GM12878 (cell line): ENCODE measurements at regions not wholly inside any gene's neighbourhood (a gene's known extent, or its start where the extent isn't known, plus 50 kb on each side); places are given as distances from the start of the nearest gene placed in this dataset.
"Not testable (repeated sequence)": the region's sequence is repeated elsewhere in the genome, so short reads cannot be mapped to it uniquely, and the experiment has no call there.

Experiments used
- ATAC-seq: fragments of 200-7000 bp; cut with Tn5 transposase; 3 replicates; pipeline ENCODE4 v1.9.1; 2020; ENCODE audit warnings: mild to moderate bottlenecking, moderate library complexity
- BruUV-seq: library from RNA; stranded (reverse); fragments of 400-500 nt; replicated peaks from 2 replicates; lab custom pipeline; 2021; lab: Mats Ljungman, UMichigan
- CTCF ChIA-PET: fragments of 300-600 bp; sonication (Branson Sonifier 250); formaldehyde crosslinking; extraction: SDS; loops from one replicate; lab custom pipeline; 2021; ENCODE audit warnings: inconsistent platforms; lab: Yijun Ruan, JAX
- POLR2A ChIA-PET: fragments of 350-600 bp; formaldehyde crosslinking; extraction: SDS; loops from one replicate; lab custom pipeline; 2021; ENCODE audit warnings: inconsistent platforms; lab: Charles Lee
- RAD21 ChIA-PET: fragments of 300-600 bp; sonication (Branson Sonifier 250); formaldehyde crosslinking; loops from one replicate; lab custom pipeline; 2023; ENCODE audit warnings: antibody characterized with exemption; ENCODE audit not compliant: unreplicated experiment; lab: Charles Lee
- SMC1A ChIA-PET: fragments of 300-600 bp; sonication (Branson Sonifier 250); formaldehyde crosslinking; loops from one replicate; lab custom pipeline; 2023; ENCODE audit not compliant: unreplicated experiment, uncharacterized antibody; lab: Charles Lee
- DNase-seq: peaks from one replicate; pipeline ENCODE4 v3.0.0-alpha.2; 2011; ENCODE audit warnings: low read depth, low spot score
- FAIRE-seq: peaks from 3 replicates; lab custom pipeline; 2011; peaks lifted over from hg19 to GRCh38; lab: Jason Lieb, UNC
- H2AFZ ChIP-seq: 2 replicates; pipeline ENCODE4 v1.6.0; 2011; ENCODE audit warnings: low read depth, low read length, control low read depth; ENCODE audit not compliant: control insufficient read depth
- H3K27ac ChIP-seq: 2 replicates; pipeline ENCODE4 v1.5.1; 2011; ENCODE audit warnings: control low read depth; ENCODE audit not compliant: control insufficient read depth, insufficient read depth
- H3K27me3 ChIP-seq, 2 experiments: replicated peaks in 1 of 2; 2 replicates each; pipeline versions ENCODE4 v1.6.0 to v1.6.1; 2011; ENCODE audit warnings: low read length in 1 of 2; ENCODE audit not compliant: control insufficient read depth in 2 of 2, insufficient read depth in 2 of 2
- H3K36me3 ChIP-seq, 2 experiments: 2 replicates each; pipeline ENCODE4 v1.5.1; 2011; ENCODE audit warnings: low read length in 1 of 2; ENCODE audit not compliant: control insufficient read depth in 2 of 2, insufficient read depth in 2 of 2
- H3K4me1 ChIP-seq: 2 replicates; pipeline ENCODE4 v1.6.1; 2011; ENCODE audit warnings: mild to moderate bottlenecking, low read length, moderate library complexity, mixed read lengths; ENCODE audit not compliant: control insufficient read depth, insufficient read depth
- H3K4me2 ChIP-seq: 2 replicates; pipeline ENCODE4 v1.6.0; 2011; ENCODE audit warnings: control low read depth; ENCODE audit not compliant: control insufficient read depth, insufficient read depth
- H3K4me3 ChIP-seq: fragments of 200-600 bp; sonication (generic); 2 replicates; pipeline ENCODE4 v1.5.1; 2016
- H3K79me2 ChIP-seq: 2 replicates; pipeline ENCODE4 v1.6.0; 2011; ENCODE audit warnings: low read length; ENCODE audit not compliant: control insufficient read depth, insufficient read depth
- H3K9ac ChIP-seq: 2 replicates; pipeline ENCODE4 v1.8.0; 2011; ENCODE audit warnings: low read length, control low read depth, mixed read lengths; ENCODE audit not compliant: control insufficient read depth, insufficient read depth
- H3K9me3 ChIP-seq: replicated peaks from 3 replicates; pipeline ENCODE4 v1.5.1; 2011; ENCODE audit warnings: mild to moderate bottlenecking, low read length; ENCODE audit not compliant: control insufficient read depth, insufficient read depth
- H4K20me1 ChIP-seq: 2 replicates; pipeline ENCODE4 v1.6.0; 2011; ENCODE audit not compliant: control insufficient read depth, insufficient read depth
- ATF7 ChIP-seq: fragments of 450-650 bp; IDR thresholded peaks from 2 replicates; pipeline ENCODE4 v1.6.1; 2016; ENCODE audit warnings: low read depth, mild to moderate bottlenecking
- CBX5 ChIP-seq: sonication (generic); IDR thresholded peaks from 2 replicates; pipeline ENCODE4 v1.6.1; 2016; ENCODE audit warnings: low read depth, moderate library complexity, mild to moderate bottlenecking, inconsistent platforms
- ESRRA ChIP-seq: IDR thresholded peaks from 2 replicates; pipeline ENCODE4 v1.6.1; 2012; ENCODE audit warnings: mild to moderate bottlenecking, low read length, improper control_type of control experiment
- ETV6 ChIP-seq, 2 experiments: fragments of 450-650 bp in 1 of 2; IDR thresholded peaks in 1 of 2; conservative IDR thresholded peaks in 1 of 2; 2 replicates each; pipeline ENCODE4 v1.6.1; 2014; ENCODE audit warnings: antibody characterized with exemption in 1 of 2, borderline replicate concordance in 1 of 2, low read depth in 1 of 2, mild to moderate bottlenecking in 1 of 2, moderate library complexity in 1 of 2
- HCFC1 ChIP-seq: fragments of 150-350 bp; IDR thresholded peaks from 2 replicates; pipeline ENCODE4 v1.6.1; 2014; ENCODE audit warnings: low read length
- MEF2A ChIP-seq: IDR thresholded peaks from 2 replicates; pipeline ENCODE4 v1.6.1; 2011; ENCODE audit warnings: low read depth, mild to moderate bottlenecking, low read length, moderate library complexity; ENCODE audit not compliant: insufficient read depth
- PML ChIP-seq: IDR thresholded peaks from 2 replicates; pipeline ENCODE4 v1.6.1; 2012; ENCODE audit warnings: low read length, inconsistent platforms
- SPI1 ChIP-seq: IDR thresholded peaks from 2 replicates; pipeline ENCODE4 v1.6.1; 2011; ENCODE audit warnings: low read depth, mild to moderate bottlenecking, low read length, moderate library complexity, borderline replicate concordance; ENCODE audit not compliant: insufficient read depth
- ZBTB33 ChIP-seq: fragments of 450-650 bp; IDR thresholded peaks from 2 replicates; pipeline ENCODE4 v1.6.1; 2017; ENCODE audit warnings: mild to moderate bottlenecking
- WGBS: methylation state at CpG from one replicate; pipeline ENCODE4 v1.1.6; 2016; ENCODE audit warnings: low lambda C conversion rate; ENCODE audit not compliant: insufficient replicate concordance, insufficient coverage; ENCODE audit errors: missing lambda C conversion rate; 5-methylcytosine and 5-hydroxymethylcytosine counted together
- in situ Hi-C: fragments of 300-500 bp; cut with MboI; formaldehyde crosslinking; loops from 9 replicates; pipeline ENCODE4 v1.14.3; 2018; ENCODE audit warnings: mixed read lengths
- intact Hi-C: fragments of 100-400 bp; cut with micrococcal nuclease; formaldehyde crosslinking; loops from one replicate; pipeline ENCODE4 v1.14.2; 2022; ENCODE audit not compliant: unreplicated experiment
- TF ChIP-seq, protein P1 (sequence below), 3 experiments: IDR thresholded peaks in 2 of 3; conservative IDR thresholded peaks in 1 of 3; 2 replicates each; pipeline ENCODE4 v1.5.1; 2011; ENCODE audit warnings: low read depth in 3 of 3, low read length in 3 of 3, mild to moderate bottlenecking in 3 of 3, control low read depth in 2 of 3, moderate library complexity in 2 of 3, inconsistent platforms in 1 of 3, mixed read lengths in 1 of 3; ENCODE audit not compliant: control insufficient read depth in 2 of 3, insufficient read depth in 1 of 3; ENCODE audit errors: extremely low read depth in 1 of 3

DNA sequence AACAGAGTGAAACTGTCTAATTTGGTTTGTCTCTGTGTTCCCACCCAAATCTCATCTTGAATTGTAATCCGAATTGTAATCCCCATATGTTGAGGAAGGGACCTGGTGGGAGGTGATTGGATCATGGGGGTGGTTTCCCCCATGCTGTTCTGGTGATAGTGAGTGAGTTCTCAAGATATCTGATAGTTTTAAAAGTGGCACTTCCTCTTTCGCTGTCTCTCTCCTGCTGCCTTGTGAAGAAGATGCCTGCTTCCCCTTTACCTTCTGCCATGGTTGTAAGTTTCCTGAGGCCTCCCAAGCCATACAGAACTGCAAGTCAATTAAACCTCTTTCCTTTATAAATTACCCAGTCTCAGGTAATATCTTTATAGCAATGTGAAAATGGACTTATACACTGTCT is 212.1 kb upstream of the FAM3C start:
- BruUV-seq, H3K4me2 ChIP-seq, H3K4me1 ChIP-seq, H3K9me3 ChIP-seq, H3K79me2 ChIP-seq, POLR2A ChIA-PET, FAIRE-seq, H3K36me3 ChIP-seq, H2AFZ ChIP-seq, H3K27me3 ChIP-seq, H3K4me3 ChIP-seq, H4K20me1 ChIP-seq, intact Hi-C loops, DNase-seq, in situ Hi-C loops, H3K9ac ChIP-seq, H3K27ac ChIP-seq: not testable (repeated sequence)
- 0% methylated on average over 2 of the region's 2 CpGs for WGBS
- ChIA-PET RAD21 (interaction anchor here (1.6 kb wide), 1 partner anchor 386 kb away, joined by 6 read pairs; no protein-coding TSS in a partner anchor), CTCF (interaction anchor here (0.6 to 1.0 kb wide), 3 partner anchors 10 to 386 kb away, joined by 3 read pairs; no protein-coding TSS in a partner anchor), SMC1A (interaction anchor here (0.6 kb wide), 1 partner anchor 175 kb away, joined by 5 read pairs; no protein-coding TSS in a partner anchor)
- TF ChIP-seq ETV6 (conservative IDR thresholded peaks at IDR 0.05 in 1 of 2, IDR thresholded peaks at IDR 0.05 in 1 of 2; ENCODE audit: borderline replicate concordance in 1 of 2, low read depth in 1 of 2) (peak in 1 of 2 experiments; percentile 34; a peak in 1 of 4 replicates), CBX5 (0 out of 2 replicates have a peak, but pooled peaks have one; percentile 22), SPI1 (peak; percentile 73)
- ATAC-seq: peak; percentile 51

- Histone ChIP-seq H3K36me3 (no peaks in the 10 kb centered on the region), H3K4me1 (no peaks in the 10 kb centered on the region), H3K9me3 (peaks cover 2% of the 10 kb centered on the region; the same call in 2 of the 3 replicates), H2AFZ (no peak overlapping the region), H3K27ac (no peak overlapping the region), H3K4me2 (no peak overlapping the region), H3K9ac (no peak overlapping the region), H3K79me2 (no peaks in the 10 kb centered on the region)
- intact Hi-C loops: no loop called here
- BruUV-seq: no TSS peak
- CTCF ChIA-PET: interaction anchor here (0.5 to 2.3 kb wide), 3 partner anchors 9 to 1059 kb away, joined by 3 to 24 read pairs (median 3); no protein-coding TSS in a partner anchor
- ATAC-seq (peak; percentile 57), FAIRE-seq (no peak), DNase-seq (no peak)
- in situ Hi-C loops: no loop called here
- RAD21 ChIA-PET: interaction anchor here (0.7 to 1.2 kb wide), 3 partner anchors 14 to 488 kb away, joined by 3 to 4 read pairs (median 3); no protein-coding TSS in a partner anchor
- POLR2A ChIA-PET: no interaction called here
- TF ChIP-seq, protein P1, sequence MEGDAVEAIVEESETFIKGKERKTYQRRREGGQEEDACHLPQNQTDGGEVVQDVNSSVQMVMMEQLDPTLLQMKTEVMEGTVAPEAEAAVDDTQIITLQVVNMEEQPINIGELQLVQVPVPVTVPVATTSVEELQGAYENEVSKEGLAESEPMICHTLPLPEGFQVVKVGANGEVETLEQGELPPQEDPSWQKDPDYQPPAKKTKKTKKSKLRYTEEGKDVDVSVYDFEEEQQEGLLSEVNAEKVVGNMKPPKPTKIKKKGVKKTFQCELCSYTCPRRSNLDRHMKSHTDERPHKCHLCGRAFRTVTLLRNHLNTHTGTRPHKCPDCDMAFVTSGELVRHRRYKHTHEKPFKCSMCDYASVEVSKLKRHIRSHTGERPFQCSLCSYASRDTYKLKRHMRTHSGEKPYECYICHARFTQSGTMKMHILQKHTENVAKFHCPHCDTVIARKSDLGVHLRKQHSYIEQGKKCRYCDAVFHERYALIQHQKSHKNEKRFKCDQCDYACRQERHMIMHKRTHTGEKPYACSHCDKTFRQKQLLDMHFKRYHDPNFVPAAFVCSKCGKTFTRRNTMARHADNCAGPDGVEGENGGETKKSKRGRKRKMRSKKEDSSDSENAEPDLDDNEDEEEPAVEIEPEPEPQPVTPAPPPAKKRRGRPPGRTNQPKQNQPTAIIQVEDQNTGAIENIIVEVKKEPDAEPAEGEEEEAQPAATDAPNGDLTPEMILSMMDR (IDR thresholded peaks at IDR 0.05 in 2 of 3, conservative IDR thresholded peaks at IDR 0.05 in 1 of 3; ENCODE audit: control insufficient read depth in 2 of 3, extremely low read depth in 1 of 3, insufficient read depth in 1 of 3, low read depth in 3 of 3, low read length in 3 of 3): peak in 1 of 3 experiments; percentile 24; a peak in 1 of 6 replicates
- TF ChIP-seq ZBTB33 (no peak), MEF2A (no peak), PML (no peak), HCFC1 (no peak), ESRRA (no peak), ATF7 (no peak), CBX5 (no peak)
- TF ChIP-seq, all 136 proteins: peak for 1
- Histone ChIP-seq H3K27me3 (no peaks in the 10 kb centered on the region), H3K4me3 (no peak overlapping the region), H4K20me1 (no peaks in the 10 kb centered on the region)
- WGBS: 8% methylated on average over 3 of the region's 3 CpGs
- SMC1A ChIA-PET: interaction anchor here (0.9 to 1.1 kb wide), 3 partner anchors 9 to 471 kb away, joined by 3 to 5 read pairs (median 4); no protein-coding TSS in a partner anchor
Measured at GRCh38 chr7:121605317-121605680, 209.2 kb upstream of the FAM3C start.
